NB4 (cell line): ENCODE measurements at regions not wholly inside any gene's neighbourhood (a gene's known extent, or its start where the extent isn't known, plus 50 kb on each side); places are given as distances from the start of the nearest gene placed in this dataset.

Experiments used
- CTCF ChIP-seq: IDR thresholded peaks from one replicate; pipeline ENCODE4 v1.5.1; 2012; ENCODE audit warnings: low read depth, low read length
- MAX ChIP-seq: IDR thresholded peaks from 2 replicates; pipeline ENCODE4 v1.6.1; 2011; ENCODE audit warnings: low read depth, low read length
- MYC ChIP-seq: IDR thresholded peaks from 2 replicates; pipeline ENCODE4 v1.6.1; 2011; ENCODE audit warnings: low read depth, low read length
- POLR2A ChIP-seq: IDR thresholded peaks from 2 replicates; pipeline ENCODE4 v1.6.1; 2011; ENCODE audit warnings: mild to moderate bottlenecking; ENCODE audit not compliant: insufficient read length; ENCODE audit errors: extremely low read depth

GRCh38 chr6:134372603-134373281 is 54.8 kb upstream of the SGK1 start:
- no peak for TF ChIP-seq CTCF
- no peak for TF ChIP-seq POLR2A
- TF ChIP-seq MYC = no peak
- TF ChIP-seq MAX = 0 out of 2 replicates have a peak, but pooled peaks have one; percentile 21
